IMR-90 (cell line): ENCODE measurements at regions not wholly inside any gene's neighbourhood (a gene's known extent, or its start where the extent isn't known, plus 50 kb on each side); places are given as distances from the start of the nearest gene placed in this dataset.

Source experiments
- ATAC-seq: fragments of 200-7000 bp; cut with Tn5 transposase; 2 replicates; pipeline ENCODE4 v1.9.1; 2020; ENCODE audit warnings: low read depth, mild to moderate bottlenecking, moderate library complexity
- BruUV-seq: library from RNA; stranded (reverse); fragments of 400-500 nt; replicated peaks from 2 replicates; lab custom pipeline; 2021; lab: Mats Ljungman, UMichigan
- CTCF ChIA-PET: fragments of 300-600 bp; formaldehyde crosslinking; extraction: SDS; loops from one replicate; lab custom pipeline; 2021; ENCODE audit warnings: antibody characterized with exemption; lab: Yijun Ruan, JAX
- POLR2A ChIA-PET: fragments of 300-600 bp; sonication (Branson Sonifier 250); formaldehyde crosslinking; loops from one replicate; lab custom pipeline; 2022; ENCODE audit warnings: antibody characterized with exemption; ENCODE audit not compliant: unreplicated experiment; lab: Charles Lee
- DNase-seq: peaks from one replicate; pipeline ENCODE4 v3.0.0; 2013
- H2AFZ ChIP-seq: replicated peaks from 2 replicates; pipeline ENCODE3; 2013; ENCODE audit warnings: low read length, mild to moderate bottlenecking; ENCODE audit not compliant: poor library complexity
- H2AK5ac ChIP-seq: 2 replicates; pipeline ENCODE4 v1.6.1; 2013; ENCODE audit warnings: low read depth, low read length, inconsistent platforms
- H2AK9ac ChIP-seq: replicated peaks from 2 replicates; pipeline ENCODE3; 2013; ENCODE audit warnings: mild to moderate bottlenecking, low read depth, low read length, moderate library complexity; ENCODE audit not compliant: poor library complexity
- H2BK120ac ChIP-seq: 2 replicates; pipeline ENCODE4 v1.6.1; 2013; ENCODE audit warnings: low read depth, low read length, inconsistent platforms
- H2BK15ac ChIP-seq: 3 replicates; pipeline ENCODE4 v1.6.1; 2013; ENCODE audit warnings: low read depth, low read length, inconsistent platforms
- H2BK20ac ChIP-seq: 2 replicates; pipeline ENCODE4 v1.6.1; 2013; ENCODE audit warnings: low read depth, mild to moderate bottlenecking, inconsistent platforms, low read length, moderate library complexity
- H2BK5ac ChIP-seq: 2 replicates; pipeline ENCODE4 v1.6.1; 2013; ENCODE audit warnings: mild to moderate bottlenecking, low read depth, low read length, inconsistent platforms; ENCODE audit not compliant: poor library complexity, severe bottlenecking
- H3K14ac ChIP-seq: replicated peaks from 2 replicates; pipeline ENCODE4 v1.6.1; 2013; ENCODE audit warnings: low read depth, low read length, inconsistent platforms
- H3K18ac ChIP-seq: 2 replicates; pipeline ENCODE4 v1.6.1; 2013; ENCODE audit warnings: low read depth, low read length, control low read depth
- H3K23ac ChIP-seq: 2 replicates; pipeline ENCODE4 v1.6.1; 2013; ENCODE audit warnings: low read depth, low read length, inconsistent platforms
- H3K27ac ChIP-seq: 2 replicates; pipeline ENCODE4 v1.5.1; 2013; ENCODE audit warnings: mild to moderate bottlenecking, control low read depth, low read length; ENCODE audit not compliant: insufficient read depth
- H3K27me3 ChIP-seq: 2 replicates; pipeline ENCODE4 v1.6.1; 2013; ENCODE audit warnings: low read length; ENCODE audit not compliant: control insufficient read depth, insufficient read depth
- H3K36me3 ChIP-seq: 2 replicates; pipeline ENCODE4 v1.6.1; 2013; ENCODE audit warnings: low read length, mixed read lengths; ENCODE audit not compliant: control insufficient read depth, insufficient read depth
- H3K4ac ChIP-seq: 2 replicates; pipeline ENCODE4 v1.6.1; 2013; ENCODE audit warnings: low read depth, low read length, inconsistent platforms
- H3K4me1 ChIP-seq: 2 replicates; pipeline ENCODE4 v1.6.1; 2013; ENCODE audit warnings: low read length, mixed read lengths; ENCODE audit not compliant: control insufficient read depth, insufficient read depth
- H3K4me2 ChIP-seq: 2 replicates; pipeline ENCODE4 v1.6.1; 2013; ENCODE audit warnings: low read depth, mild to moderate bottlenecking, control low read depth, low read length, moderate library complexity
- H3K4me3 ChIP-seq: 2 replicates; pipeline ENCODE4 v1.5.1; 2013; ENCODE audit warnings: low read depth, mild to moderate bottlenecking, control low read depth, low read length, moderate library complexity; ENCODE audit not compliant: insufficient read depth
- H3K56ac ChIP-seq: 2 replicates; pipeline ENCODE4 v1.6.1; 2013; ENCODE audit warnings: low read length, inconsistent platforms; ENCODE audit not compliant: insufficient read depth; ENCODE audit errors: extremely low read depth
- H3K79me1 ChIP-seq, 2 experiments: 2 replicates each; pipeline ENCODE4 v1.6.1; 2013; ENCODE audit warnings: low read length in 2 of 2, inconsistent platforms in 1 of 2, low read depth in 1 of 2
- H3K9ac ChIP-seq: 2 replicates; pipeline ENCODE4 v1.6.1; 2013; ENCODE audit warnings: low read depth, low read length, control low read depth
- H3K9me1 ChIP-seq: 2 replicates; pipeline ENCODE4 v1.6.1; 2013; ENCODE audit warnings: low read length, inconsistent platforms; ENCODE audit not compliant: insufficient read depth
- H3K9me3 ChIP-seq: 2 replicates; pipeline ENCODE4 v1.6.1; 2013; ENCODE audit warnings: low read length; ENCODE audit not compliant: control insufficient read depth, insufficient read depth
- H4K20me1 ChIP-seq: 2 replicates; pipeline ENCODE4 v1.6.1; 2013; ENCODE audit warnings: low read length, inconsistent platforms; ENCODE audit not compliant: insufficient read depth
- H4K5ac ChIP-seq: 2 replicates; pipeline ENCODE4 v1.6.1; 2013; ENCODE audit warnings: mild to moderate bottlenecking, low read depth, low read length, control low read depth
- H4K8ac ChIP-seq, 2 experiments: 2 replicates each; pipeline ENCODE4 v1.6.1; 2013; ENCODE audit warnings: low read depth in 2 of 2, low read length in 2 of 2, control low read depth in 1 of 2, inconsistent platforms in 1 of 2
- H4K91ac ChIP-seq: 2 replicates; pipeline ENCODE4 v1.6.1; 2013; ENCODE audit warnings: low read depth, low read length, inconsistent platforms; ENCODE audit not compliant: insufficient read depth
- CHD1 ChIP-seq: IDR thresholded peaks from 2 replicates; pipeline ENCODE4 v1.6.1; 2012; ENCODE audit warnings: low read depth, low read length, improper control_type of control experiment
- USF2 ChIP-seq: fragments of 150-350 bp; IDR thresholded peaks from 2 replicates; pipeline ENCODE4 v1.6.1; 2017; ENCODE audit warnings: mild to moderate bottlenecking, antibody characterized with exemption, low read length, low read depth
- WGBS, 2 experiments: methylation state at CpG; one replicate each; pipeline versions ENCODE4 v1.1.5 to v1.1.7; 2013; ENCODE audit warnings: missing lambda C conversion rate in 2 of 2; ENCODE audit not compliant: insufficient read length in 1 of 2; ENCODE audit errors: extremely low coverage in 2 of 2; 5-methylcytosine and 5-hydroxymethylcytosine counted together
- dilution Hi-C: fragments of 300-500 bp; cut with HindIII; formaldehyde crosslinking; loops from one replicate; pipeline ENCODE4 v1.14.3; 2018; ENCODE audit warnings: low sequenced_read_pairs; ENCODE audit not compliant: unreplicated experiment
- in situ Hi-C: fragments of 300-500 bp; cut with MboI; formaldehyde crosslinking; loops from 3 replicates; pipeline ENCODE4 v1.14.3; 2019; ENCODE audit warnings: low sequenced_read_pairs, inconsistent platforms, mixed read lengths
- intact Hi-C: fragments of 100-400 bp; cut with micrococcal nuclease; formaldehyde crosslinking; loops from 2 replicates; pipeline ENCODE4 v1.10.0; 2022

GRCh38 chr3:6631376-6631775 lies 229.5 kb upstream of the GRM7 start:
- no peak overlapping the region for H3K23ac ChIP-seq
- H3K9ac ChIP-seq: no peak overlapping the region
- BruUV-seq: no TSS peak
- no peak overlapping the region for H2AFZ ChIP-seq
- no peak overlapping the region for H2BK5ac ChIP-seq
- H4K8ac ChIP-seq: no peak overlapping the region
- H2BK20ac ChIP-seq: no peak overlapping the region
- H3K9me1 ChIP-seq: no peaks in the 10 kb centered on the region
- H2BK120ac ChIP-seq: no peak overlapping the region
- no peaks in the 10 kb centered on the region for H3K4me1 ChIP-seq
- H3K18ac ChIP-seq: no peak overlapping the region
- ATAC-seq (no peak), DNase-seq (no peak)
- H4K5ac ChIP-seq: no peak overlapping the region
- TF ChIP-seq CHD1 (no peak), USF2 (no peak)
- H4K91ac ChIP-seq: no peak overlapping the region
- H3K14ac ChIP-seq: no peak overlapping the region
- dilution Hi-C loops (no loop called here), in situ Hi-C loops (no loop called here), intact Hi-C loops (no loop called here)
- 10% methylated on average over 2 of the region's 6 CpGs; no CpG with 5 or more reads in 1 of the 2 experiments for WGBS, 2 experiments
- H2AK9ac ChIP-seq: no peak overlapping the region
- 0 out of 2 replicates have a peak, but pooled peaks cover 3% of the 10 kb centered on the region for H3K9me3 ChIP-seq
- no peak overlapping the region for H3K27ac ChIP-seq
- POLR2A ChIA-PET: no interaction called here
- no peaks in the 10 kb centered on the region for H4K20me1 ChIP-seq
- H3K36me3 ChIP-seq: no peaks in the 10 kb centered on the region
- H3K4me3 ChIP-seq: no peak overlapping the region
- H3K56ac ChIP-seq: no peak overlapping the region
- no peaks in the 10 kb centered on the region for H3K27me3 ChIP-seq
- CTCF ChIA-PET: no interaction called here
- no peak overlapping the region for H2BK15ac ChIP-seq
- H3K79me1 ChIP-seq: no peaks in the 10 kb centered on the region
- H3K4ac ChIP-seq: no peak overlapping the region
- H3K4me2 ChIP-seq: no peak overlapping the region
- H2AK5ac ChIP-seq: no peak overlapping the region
